Esophagus muscularis mucosa (tissue), 4 donors: ENCODE measurements at regions not wholly inside any gene's neighbourhood (a gene's known extent, or its start where the extent isn't known, plus 50 kb on each side); places are given as distances from the start of the nearest gene placed in this dataset.

ENCODE experiments used
- DNase-seq: peaks from one replicate; pipeline ENCODE4 v3.0.0-alpha.2; 2017; ENCODE audit errors: extremely low spot score
- H3K27ac ChIP-seq, 4 donors: fragments of 200-600 bp; sonication (generic); replicated peaks in 1 of 4; 1 replicate in 3 of 4; 2 replicates in 1 of 4; pipeline ENCODE4 v1.5.1; 2016 to 2019; ENCODE audit warnings: mild to moderate bottlenecking in 1 of 4
- H3K27me3 ChIP-seq, 4 donors: fragments of 200-600 bp; sonication (generic); one replicate each; pipeline versions ENCODE4 v1.5.1 to v1.6.0; 2016 to 2019
- H3K36me3 ChIP-seq, 4 donors: fragments of 200-600 bp; sonication (generic); one replicate each; pipeline ENCODE4 v1.5.1; 2016 to 2019
- H3K4me1 ChIP-seq, 4 donors: fragments of 200-600 bp; sonication (generic); one replicate each; pipeline ENCODE4 v1.5.1; 2016 to 2019
- H3K4me3 ChIP-seq, 4 donors: fragments of 200-600 bp; sonication (generic); 1 replicate in 2 of 4; 2 replicates in 2 of 4; pipeline ENCODE4 v1.5.1; 2016 to 2019; ENCODE audit warnings: mild to moderate bottlenecking in 4 of 4, moderate library complexity in 1 of 4
- H3K9me3 ChIP-seq, 4 donors: fragments of 200-600 bp; sonication (generic); 1 replicate in 3 of 4; 2 replicates in 1 of 4; pipeline ENCODE4 v1.5.1; 2016 to 2019
- EP300 ChIP-seq: sonication (generic); formaldehyde crosslinking; IDR thresholded peaks from one replicate; pipeline ENCODE4 v1.6.1; 2017; ENCODE audit warnings: antibody characterized with exemption
- POLR2A ChIP-seq: fragments of 450-650 bp; IDR thresholded peaks from one replicate; pipeline ENCODE4 v1.6.1; 2017; ENCODE audit warnings: antibody characterized with exemption, moderate library complexity, mild to moderate bottlenecking, low read depth
- POLR2AphosphoS5 ChIP-seq, 2 donors: sonication (generic); formaldehyde crosslinking; IDR thresholded peaks; one replicate each; pipeline ENCODE4 v1.6.1; 2017; ENCODE audit warnings: antibody characterized with exemption in 2 of 2
- WGBS: methylation state at CpG from one replicate; pipeline ENCODE4 v1.1.5; 2018; 5-methylcytosine and 5-hydroxymethylcytosine counted together
- intact Hi-C: fragments of 100-400 bp; cut with DNase I; formaldehyde crosslinking; loops from one replicate; pipeline ENCODE4 v1.15.1; 2023
- small RNA-seq, 3 donors: library from RNA; depleted of rRNA; stranded (forward); fragments of <200 nt; gene quantifications; one replicate each; pipeline ENCODE3, GENCODE V24; 2016
- TF ChIP-seq, protein P1 (sequence below), 3 experiments: fragments of 200-600 bp in 2 of 3; fragments of 450-650 bp in 1 of 3; sonication (generic) in 2 of 3; IDR thresholded peaks; one replicate each; pipeline ENCODE4 v1.5.1; 2017 to 2019; ENCODE audit warnings: antibody characterized with exemption in 3 of 3, mild to moderate bottlenecking in 2 of 3, moderate library complexity in 1 of 3

DNA sequence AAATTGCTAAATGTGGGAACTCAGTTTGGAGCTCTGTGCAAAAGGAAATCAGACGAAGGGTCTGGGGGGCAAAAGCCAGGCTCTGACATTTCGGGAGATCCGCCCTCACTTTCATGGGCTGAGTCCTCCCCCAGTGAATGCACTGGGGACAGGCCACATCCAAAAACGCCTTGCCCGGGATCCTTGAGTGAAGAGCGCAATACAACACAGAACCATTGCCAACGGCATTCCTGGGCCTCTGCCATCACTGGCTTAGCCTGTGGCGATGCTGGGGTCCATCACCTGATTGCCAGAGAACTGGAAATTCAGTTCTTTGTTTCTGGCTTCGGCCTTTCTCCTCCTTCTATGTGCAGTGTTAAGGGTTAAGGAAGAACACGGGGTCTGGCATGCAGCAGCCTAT is 297.9 kb downstream of the SHANK2 start:
- intact Hi-C loops: no loop called here

More for the DNA sequence above, 297.9 kb downstream of the SHANK2 start:
- H3K27ac ChIP-seq: no peak overlapping the region
- no peak overlapping the region for H3K4me3 ChIP-seq
- no peaks in the 10 kb centered on the region for H3K9me3 ChIP-seq
- TF ChIP-seq EP300 (no peak), POLR2A (no peak), POLR2AphosphoS5 (IDR thresholded peaks at IDR 0.05) (no peak)
- TF ChIP-seq, protein P1, sequence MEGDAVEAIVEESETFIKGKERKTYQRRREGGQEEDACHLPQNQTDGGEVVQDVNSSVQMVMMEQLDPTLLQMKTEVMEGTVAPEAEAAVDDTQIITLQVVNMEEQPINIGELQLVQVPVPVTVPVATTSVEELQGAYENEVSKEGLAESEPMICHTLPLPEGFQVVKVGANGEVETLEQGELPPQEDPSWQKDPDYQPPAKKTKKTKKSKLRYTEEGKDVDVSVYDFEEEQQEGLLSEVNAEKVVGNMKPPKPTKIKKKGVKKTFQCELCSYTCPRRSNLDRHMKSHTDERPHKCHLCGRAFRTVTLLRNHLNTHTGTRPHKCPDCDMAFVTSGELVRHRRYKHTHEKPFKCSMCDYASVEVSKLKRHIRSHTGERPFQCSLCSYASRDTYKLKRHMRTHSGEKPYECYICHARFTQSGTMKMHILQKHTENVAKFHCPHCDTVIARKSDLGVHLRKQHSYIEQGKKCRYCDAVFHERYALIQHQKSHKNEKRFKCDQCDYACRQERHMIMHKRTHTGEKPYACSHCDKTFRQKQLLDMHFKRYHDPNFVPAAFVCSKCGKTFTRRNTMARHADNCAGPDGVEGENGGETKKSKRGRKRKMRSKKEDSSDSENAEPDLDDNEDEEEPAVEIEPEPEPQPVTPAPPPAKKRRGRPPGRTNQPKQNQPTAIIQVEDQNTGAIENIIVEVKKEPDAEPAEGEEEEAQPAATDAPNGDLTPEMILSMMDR (IDR thresholded peaks at IDR 0.05): no peak
- DNase-seq: no peak
- H3K27me3 ChIP-seq: no peaks in the 10 kb centered on the region
- H3K4me1 ChIP-seq: no peaks in the 10 kb centered on the region
- no peaks in the 10 kb centered on the region for H3K36me3 ChIP-seq
- WGBS: 81% methylated on average over 10 of the region's 10 CpGs

Small RNAs in the stretch of these regions (small RNA-seq; reads per million reads assigned to genes)
- gene MIR3664 (0 to 0.17 (median 0) reads per million in 3 donors), gene RF00019 (0 reads per million in 3 donors)
